HepG2 (cell line): ENCODE measurements at regions not wholly inside any gene's neighbourhood (a gene's known extent, or its start where the extent isn't known, plus 50 kb on each side); places are given as distances from the start of the nearest gene placed in this dataset.

Experiments used
- ATAC-seq: fragments of 200-7000 bp; cut with Tn5 transposase; 3 replicates; pipeline ENCODE4 v1.9.1; 2020; ENCODE audit warnings: mild to moderate bottlenecking, moderate library complexity
- BruUV-seq: library from RNA; stranded (reverse); fragments of 400-500 nt; replicated peaks from 2 replicates; lab custom pipeline; 2021; lab: Mats Ljungman, UMichigan
- CTCF ChIA-PET: fragments of 300-600 bp; formaldehyde crosslinking; extraction: SDS; loops from one replicate; lab custom pipeline; 2021; ENCODE audit warnings: low total read pairs, inconsistent platforms, low intra/inter-chr PET ratio; lab: Yijun Ruan, JAX
- POLR2A ChIA-PET: fragments of 350-600 bp; sonication (Branson Sonifier 250); formaldehyde crosslinking; loops from one replicate; lab custom pipeline; 2020; ENCODE audit warnings: antibody characterized with exemption, inconsistent platforms; lab: Yijun Ruan, JAX
- DNase-seq: peaks from one replicate; pipeline ENCODE4 v3.0.0-alpha.2; 2015; ENCODE audit warnings: low spot score
- FAIRE-seq: peaks from 3 replicates; lab custom pipeline; 2011; peaks lifted over from hg19 to GRCh38; lab: Jason Lieb, UNC
- H2AFZ ChIP-seq: one replicate; pipeline ENCODE4 v1.6.1; 2011; ENCODE audit warnings: low read length, inconsistent platforms
- H3K27ac ChIP-seq: fragments of 300-600 bp; 3 replicates; pipeline ENCODE4 v1.8.0; 2011; ENCODE audit warnings: mixed run types, mild to moderate bottlenecking, mixed read lengths, low read length, inconsistent platforms; ENCODE audit not compliant: insufficient read depth; ENCODE audit errors: extremely low read length
- H3K27me3 ChIP-seq, 2 experiments: fragments of 200-600 bp in 1 of 2; 2 replicates in 1 of 2; 3 replicates in 1 of 2; pipeline versions ENCODE4 v1.6.0 to v1.8.0; 2011; ENCODE audit warnings: low read length in 2 of 2, mild to moderate bottlenecking in 2 of 2, moderate library complexity in 2 of 2, inconsistent platforms in 1 of 2; ENCODE audit not compliant: insufficient read depth in 2 of 2, control insufficient read depth in 1 of 2
- H3K36me3 ChIP-seq, 2 experiments: fragments of 200-600 bp in 1 of 2; replicated peaks in 1 of 2; 2 replicates in 1 of 2; 3 replicates in 1 of 2; pipeline versions ENCODE4 v1.5.1 to v1.8.0; 2011; ENCODE audit warnings: low read length in 2 of 2, inconsistent platforms in 1 of 2; ENCODE audit not compliant: insufficient read depth in 2 of 2, control insufficient read depth in 1 of 2
- H3K4me1 ChIP-seq: 2 replicates; pipeline ENCODE4 v1.5.1; 2012; ENCODE audit warnings: low read length, inconsistent platforms; ENCODE audit not compliant: insufficient read depth
- H3K4me2 ChIP-seq: 2 replicates; pipeline ENCODE4 v1.6.0; 2011; ENCODE audit warnings: low read depth, low read length, inconsistent platforms
- H3K4me3 ChIP-seq, 3 experiments: fragments of 200-600 bp in 1 of 3; sonication (generic), shearing (Covaris generic) in 1 of 3; replicated peaks in 1 of 3; 2 replicates each; pipeline ENCODE4 v1.5.1; 2011 to 2016; ENCODE audit warnings: low read length in 3 of 3, inconsistent platforms in 2 of 3, low read depth in 2 of 3, mild to moderate bottlenecking in 2 of 3, control low read depth in 1 of 3, mixed read lengths in 1 of 3; ENCODE audit not compliant: insufficient read depth in 1 of 3
- H3K79me2 ChIP-seq: one replicate; pipeline ENCODE4 v1.6.1; 2011; ENCODE audit warnings: low read length, inconsistent platforms; ENCODE audit not compliant: insufficient read depth
- H3K9ac ChIP-seq: 2 replicates; pipeline ENCODE4 v1.6.0; 2011; ENCODE audit warnings: mild to moderate bottlenecking, low read depth, low read length, inconsistent platforms; ENCODE audit not compliant: insufficient read depth
- H3K9me3 ChIP-seq: 2 replicates; pipeline ENCODE4 v1.5.1; 2012; ENCODE audit warnings: mild to moderate bottlenecking, low read length
- H4K20me1 ChIP-seq: 2 replicates; pipeline ENCODE4 v1.6.0; 2011; ENCODE audit warnings: inconsistent platforms, mild to moderate bottlenecking, low read length, moderate library complexity; ENCODE audit not compliant: insufficient read depth
- ATF7 ChIP-seq, 2 experiments: fragments of 450-650 bp in 1 of 2; sonication (generic) in 1 of 2; formaldehyde crosslinking in 1 of 2; IDR thresholded peaks; 2 replicates each; pipeline versions ENCODE4 v1.4.0 to v1.6.1; 2016 to 2020; ENCODE audit warnings: antibody characterized with exemption in 1 of 2, mild to moderate bottlenecking in 1 of 2, missing genetic modification reagents in 1 of 2
- GATAD2A ChIP-seq: IDR thresholded peaks from 2 replicates; pipeline ENCODE4 v1.6.1; 2016
- IRF9 ChIP-seq: sonication (generic); formaldehyde crosslinking; IDR thresholded peaks from 2 replicates; pipeline ENCODE4 v1.8.0; 2022; ENCODE audit warnings: missing genetic modification reagents, mild to moderate bottlenecking, borderline replicate concordance
- MTERF4 ChIP-seq: sonication (generic); formaldehyde crosslinking; IDR thresholded peaks from 2 replicates; pipeline ENCODE4 v1.8.0; 2023; ENCODE audit warnings: mild to moderate bottlenecking, missing genetic modification reagents
- NR3C1 ChIP-seq: sonication (generic); formaldehyde crosslinking; IDR thresholded peaks from 2 replicates; pipeline ENCODE4 v1.4.0; 2020; ENCODE audit warnings: missing genetic modification reagents
- RFX3 ChIP-seq: IDR thresholded peaks from 2 replicates; pipeline ENCODE4 v1.6.1; 2016; ENCODE audit warnings: missing biosample characterization, missing genetic modification reagents
- ZBTB38 ChIP-seq: sonication (generic); formaldehyde crosslinking; IDR thresholded peaks from 2 replicates; pipeline ENCODE4 v1.5.1; 2020; ENCODE audit warnings: mild to moderate bottlenecking, missing genetic modification reagents
- WGBS: methylation state at CpG from one replicate; pipeline ENCODE4 v1.1.6; 2017; ENCODE audit warnings: low lambda C conversion rate; 5-methylcytosine and 5-hydroxymethylcytosine counted together
- in situ Hi-C: cut with HindIII; loops from 2 replicates; pipeline ENCODE4 v1.10.0; 2017; ENCODE audit warnings: low pct_unique_long_range_greater_than_20kb; ENCODE audit not compliant: extremely low pct_ligation_motif_present
- intact Hi-C: fragments of 100-400 bp; cut with micrococcal nuclease; formaldehyde crosslinking; loops from one replicate; pipeline ENCODE4 v1.10.0; 2022; ENCODE audit not compliant: unreplicated experiment

GRCh38 chr7:50866343-50867033 lies 83.8 kb upstream of the GRB10 start:
- ChIA-PET CTCF (no interaction called here), POLR2A (no interaction called here)
- FAIRE-seq: no peak
- no peak for ATAC-seq
- WGBS: 33% methylated on average over 11 of the region's 11 CpGs
- no peaks in the 10 kb centered on the region for H3K9me3 ChIP-seq
- no peak for DNase-seq
- intact Hi-C loops (no loop called here), in situ Hi-C loops (no loop called here)
- no TSS peak for BruUV-seq
- H3K79me2 ChIP-seq: no peaks in the 10 kb centered on the region
- H3K36me3 ChIP-seq: no peaks in the 10 kb centered on the region
- H3K27me3 ChIP-seq: peaks cover 6 to 25% of the 10 kb centered on the region in 2 experiments; a peak in 4 of 5 replicates
- no peak overlapping the region for H3K9ac ChIP-seq
- no peak overlapping the region for H2AFZ ChIP-seq
- H3K4me2 ChIP-seq: no peak overlapping the region
- H3K27ac ChIP-seq: no peak overlapping the region
- H3K4me3 ChIP-seq: no peak overlapping the region
- no peaks in the 10 kb centered on the region for H3K4me1 ChIP-seq
- H4K20me1 ChIP-seq: no peaks in the 10 kb centered on the region
- TF ChIP-seq NR3C1 (CRISPR knock-in tag) (no peak), ZBTB38 (CRISPR knock-in tag) (no peak), GATAD2A (no peak), ATF7 (IDR thresholded peaks at IDR 0.05) (no peak), ATF7 (CRISPR knock-in tag; IDR thresholded peaks at IDR 0.05) (no peak), RFX3 (CRISPR knock-in tag) (no peak), IRF9 (no peak), MTERF4 (no peak)
